LNCaP clone FGC (cell line): ENCODE measurements at regions not wholly inside any gene's neighbourhood (a gene's known extent, or its start where the extent isn't known, plus 50 kb on each side); places are given as distances from the start of the nearest gene placed in this dataset.

Experiments
- DNase-seq: peaks from one replicate; pipeline ENCODE4 v3.0.0-alpha.2; 2011; ENCODE audit warnings: low read depth
- H3K4me3 ChIP-seq: 2 replicates; pipeline ENCODE4 v1.5.1; 2011; ENCODE audit warnings: mild to moderate bottlenecking, low read depth, low read length, control low read depth
- CTCF ChIP-seq: IDR thresholded peaks from 2 replicates; pipeline ENCODE4 v1.5.1; 2012; ENCODE audit warnings: mild to moderate bottlenecking; ENCODE audit not compliant: control insufficient read depth, insufficient read depth; ENCODE audit errors: extremely low read depth

- TF ChIP-seq CTCF, result no peak
- no peak for DNase-seq
- H3K4me3 ChIP-seq, result no peak overlapping the region
Measured at GRCh38 chr10:3895045-3895631, 110.1 kb upstream of the KLF6 start.

- no peak overlapping the region for H3K4me3 ChIP-seq
- no peak for TF ChIP-seq CTCF
- DNase-seq, result no peak
Measured at GRCh38 chr10:3893901-3894563, 109.0 kb upstream of the KLF6 start.

- DNase-seq, result no peak
- H3K4me3 ChIP-seq, result no peak overlapping the region
- no peak for TF ChIP-seq CTCF
Measured at GRCh38 chr10:3892440-3893425, 107.7 kb upstream of the KLF6 start.

- DNase-seq, result no peak
- TF ChIP-seq CTCF, result no peak
- no peak overlapping the region for H3K4me3 ChIP-seq
Measured at GRCh38 chr10:3891396-3891795, 106.4 kb upstream of the KLF6 start.

GRCh38 chr10:3890602-3891352, 105.8 kb upstream of the KLF6 start:
- no peak overlapping the region for H3K4me3 ChIP-seq
- TF ChIP-seq CTCF, result no peak
- no peak for DNase-seq

- no peak overlapping the region for H3K4me3 ChIP-seq
- DNase-seq, result no peak
- no peak for TF ChIP-seq CTCF
Measured at GRCh38 chr10:3889961-3890522, 105.0 kb upstream of the KLF6 start.
